Transverse colon (tissue), 4 donors: ENCODE measurements at regions not wholly inside any gene's neighbourhood (a gene's known extent, or its start where the extent isn't known, plus 50 kb on each side); places are given as distances from the start of the nearest gene placed in this dataset.

ENCODE experiments used
- EP300 ChIP-seq: sonication (generic); formaldehyde crosslinking; IDR thresholded peaks from one replicate; pipeline ENCODE4 v1.6.1; 2017; ENCODE audit warnings: antibody characterized with exemption, low read depth
- POLR2A ChIP-seq: fragments of 450-650 bp; IDR thresholded peaks from one replicate; pipeline ENCODE4 v1.6.1; 2016; ENCODE audit warnings: antibody characterized with exemption, mild to moderate bottlenecking, moderate library complexity
- POLR2AphosphoS5 ChIP-seq, 3 donors: sonication (generic); formaldehyde crosslinking; IDR thresholded peaks; one replicate each; pipeline ENCODE4 v1.6.1; 2016; ENCODE audit warnings: antibody characterized with exemption in 3 of 3
- TF ChIP-seq, protein P1 (sequence below), 5 experiments: fragments of 200-600 bp in 3 of 5; fragments of 450-650 bp in 2 of 5; sonication (generic) in 3 of 5; IDR thresholded peaks; 1 replicate in 2 of 5; 2 replicates in 3 of 5; pipeline ENCODE4 v1.5.1; 2016 to 2017; ENCODE audit warnings: antibody characterized with exemption in 5 of 5, inconsistent platforms in 3 of 5, mild to moderate bottlenecking in 2 of 5, moderate library complexity in 1 of 5

DNA sequence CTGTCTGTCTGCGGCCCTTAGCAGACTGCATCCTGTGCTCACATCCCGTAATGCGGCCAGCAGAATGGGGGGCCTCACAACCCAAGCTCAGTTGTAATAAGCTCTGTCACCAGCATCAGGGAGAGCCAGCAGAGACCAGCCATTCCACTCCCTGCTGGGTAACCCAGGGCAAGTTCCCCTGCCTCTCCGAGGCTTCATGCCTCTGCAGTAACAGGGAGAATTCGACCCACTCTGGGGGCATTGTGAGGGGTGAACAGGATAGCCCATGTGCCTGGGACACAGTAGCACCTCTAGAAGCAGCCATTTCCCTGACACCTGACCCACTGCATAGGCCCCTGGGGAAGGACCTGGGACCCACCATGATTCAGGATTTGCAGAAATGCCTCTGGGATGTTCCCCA lies 461.2 kb downstream of the MATN1 start:
- TF ChIP-seq POLR2A (no peak), EP300 (no peak), POLR2AphosphoS5 (IDR thresholded peaks at IDR 0.05) (no peak)
- TF ChIP-seq, protein P1, sequence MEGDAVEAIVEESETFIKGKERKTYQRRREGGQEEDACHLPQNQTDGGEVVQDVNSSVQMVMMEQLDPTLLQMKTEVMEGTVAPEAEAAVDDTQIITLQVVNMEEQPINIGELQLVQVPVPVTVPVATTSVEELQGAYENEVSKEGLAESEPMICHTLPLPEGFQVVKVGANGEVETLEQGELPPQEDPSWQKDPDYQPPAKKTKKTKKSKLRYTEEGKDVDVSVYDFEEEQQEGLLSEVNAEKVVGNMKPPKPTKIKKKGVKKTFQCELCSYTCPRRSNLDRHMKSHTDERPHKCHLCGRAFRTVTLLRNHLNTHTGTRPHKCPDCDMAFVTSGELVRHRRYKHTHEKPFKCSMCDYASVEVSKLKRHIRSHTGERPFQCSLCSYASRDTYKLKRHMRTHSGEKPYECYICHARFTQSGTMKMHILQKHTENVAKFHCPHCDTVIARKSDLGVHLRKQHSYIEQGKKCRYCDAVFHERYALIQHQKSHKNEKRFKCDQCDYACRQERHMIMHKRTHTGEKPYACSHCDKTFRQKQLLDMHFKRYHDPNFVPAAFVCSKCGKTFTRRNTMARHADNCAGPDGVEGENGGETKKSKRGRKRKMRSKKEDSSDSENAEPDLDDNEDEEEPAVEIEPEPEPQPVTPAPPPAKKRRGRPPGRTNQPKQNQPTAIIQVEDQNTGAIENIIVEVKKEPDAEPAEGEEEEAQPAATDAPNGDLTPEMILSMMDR (IDR thresholded peaks at IDR 0.05), result no peak
